ENCODE measurements at regions not wholly inside any gene's neighbourhood (a gene's known extent, or its start where the extent isn't known, plus 50 kb on each side); places are given as distances from the start of the nearest gene placed in this dataset.
"Not testable (repeated sequence)": the region's sequence is repeated elsewhere in the genome, so short reads cannot be mapped to it uniquely, and the experiment has no call there.

DNA sequence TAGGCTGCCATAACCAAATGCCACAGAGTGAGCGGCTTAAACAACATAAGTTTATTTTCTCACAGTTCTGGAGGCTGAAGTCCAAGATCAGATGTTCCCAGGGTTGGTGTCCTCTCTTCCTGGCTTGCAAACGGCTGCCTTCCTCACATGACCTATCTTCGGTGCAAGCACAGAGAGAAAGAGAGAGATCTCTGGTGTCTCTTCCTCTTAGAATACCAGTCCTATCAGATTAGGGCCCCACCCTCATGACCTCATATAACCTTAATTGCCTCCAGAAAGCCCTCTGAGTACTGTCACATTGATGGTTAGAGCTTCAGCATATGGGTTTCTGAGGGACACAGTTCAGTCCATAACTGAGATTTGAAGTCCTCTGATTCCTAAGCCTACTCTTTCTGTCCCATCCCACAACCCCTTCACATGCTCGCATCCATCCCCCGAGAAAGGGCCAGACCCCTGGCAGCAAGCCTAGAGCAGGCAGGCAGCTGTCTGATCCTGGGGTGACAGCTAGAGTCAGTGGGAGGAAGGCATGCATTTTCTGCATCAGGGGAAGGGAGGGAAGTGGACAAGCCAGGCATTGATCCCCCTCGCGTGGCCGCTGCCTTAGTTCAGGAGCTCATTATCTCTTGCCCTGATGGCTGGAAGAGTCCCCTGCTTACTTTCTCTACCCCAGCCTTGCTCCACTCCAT, 114.1 kb downstream of the FAR1 start:
- DNase-seq (ENCODE audit: low read depth in 2 of 3, low spot score in 1 of 3) = no peak

DNA sequence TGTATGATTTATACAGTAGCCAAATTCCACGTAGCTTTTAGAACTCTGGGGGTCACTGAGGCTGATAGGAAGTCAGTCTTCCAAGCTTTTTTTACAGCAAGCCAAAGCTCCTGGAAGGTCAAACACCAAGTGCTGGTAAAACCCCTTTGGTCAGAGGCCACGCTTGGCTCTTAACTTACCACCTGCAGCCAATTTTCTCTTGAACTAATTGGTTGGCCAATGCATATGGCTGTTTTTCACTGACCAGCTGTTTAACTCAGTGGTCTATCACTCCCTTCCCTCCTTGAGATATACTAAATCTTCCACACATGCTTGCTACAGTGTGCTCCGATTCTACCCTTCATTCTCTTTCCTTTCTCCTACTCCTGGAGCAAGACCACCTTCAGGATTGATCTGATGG, 116.0 kb downstream of the FAR1 start:
- no peak for DNase-seq (ENCODE audit: low read depth in 2 of 3, low spot score in 1 of 3)

DNA sequence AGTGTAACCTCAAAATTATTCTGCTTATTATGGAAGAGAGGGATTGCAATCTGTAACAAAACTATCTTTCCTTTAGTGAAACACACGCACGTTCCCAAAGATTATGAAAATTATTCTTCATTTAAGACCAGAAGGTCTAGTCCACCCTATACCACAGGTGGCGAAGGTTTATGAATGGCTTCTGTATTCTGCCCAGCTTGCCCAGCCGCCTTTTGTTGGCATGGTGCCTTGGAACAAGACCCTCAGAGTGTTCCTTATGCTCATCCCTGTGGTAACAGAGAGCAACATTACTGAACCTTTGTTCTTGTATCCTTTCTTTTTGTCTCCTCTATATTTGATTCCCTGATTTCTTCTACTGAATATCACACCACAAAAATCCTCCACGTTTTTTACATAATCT, 116.4 kb downstream of the FAR1 start:
- DNase-seq (ENCODE audit: low read depth in 2 of 3, low spot score in 1 of 3) = no peak

DNA sequence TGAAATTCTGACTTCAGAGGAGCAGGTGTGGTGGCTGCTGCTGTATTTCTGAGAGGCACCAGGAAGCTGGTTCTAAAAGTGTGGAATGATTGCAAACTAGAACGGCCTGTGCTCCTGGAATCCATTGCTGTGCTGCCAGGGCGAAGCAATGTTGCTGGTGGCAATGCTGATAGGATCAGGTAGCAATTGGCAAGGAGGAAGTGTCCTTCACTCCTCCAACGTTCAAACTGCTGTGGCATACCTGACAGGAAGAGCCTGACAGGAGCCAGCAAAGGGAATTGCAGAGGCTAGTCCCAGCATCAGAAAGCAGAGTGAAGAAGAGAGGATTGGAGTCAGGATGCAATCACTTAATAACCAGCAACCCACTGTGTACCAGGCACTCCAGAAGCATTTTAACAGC, 118.2 kb downstream of the FAR1 start:
- DNase-seq (ENCODE audit: low read depth in 2 of 3, low spot score in 1 of 3) = no peak

DNA sequence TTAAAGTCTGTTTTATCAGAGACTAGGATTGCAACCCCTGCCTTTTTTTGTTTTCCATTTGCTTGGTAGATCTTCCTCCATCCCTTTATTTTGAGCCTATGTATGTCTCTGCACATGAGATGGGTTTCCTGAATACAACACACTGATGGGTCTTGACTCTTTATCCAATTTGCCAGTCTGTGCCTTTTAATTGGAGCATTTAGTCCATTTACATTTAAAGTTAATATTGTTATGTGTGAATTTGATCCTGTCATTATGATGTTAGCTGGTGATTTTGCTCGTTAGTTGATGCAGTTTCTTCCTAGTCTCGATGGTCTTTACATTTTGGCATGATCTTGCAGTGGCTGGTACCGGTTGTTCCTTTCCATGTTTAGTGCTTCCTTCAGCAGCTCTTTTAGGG, 129.1 kb downstream of the FAR1 start:
- DNase-seq (ENCODE audit: low read depth in 2 of 3, low spot score in 1 of 3) = not testable (repeated sequence)

DNA sequence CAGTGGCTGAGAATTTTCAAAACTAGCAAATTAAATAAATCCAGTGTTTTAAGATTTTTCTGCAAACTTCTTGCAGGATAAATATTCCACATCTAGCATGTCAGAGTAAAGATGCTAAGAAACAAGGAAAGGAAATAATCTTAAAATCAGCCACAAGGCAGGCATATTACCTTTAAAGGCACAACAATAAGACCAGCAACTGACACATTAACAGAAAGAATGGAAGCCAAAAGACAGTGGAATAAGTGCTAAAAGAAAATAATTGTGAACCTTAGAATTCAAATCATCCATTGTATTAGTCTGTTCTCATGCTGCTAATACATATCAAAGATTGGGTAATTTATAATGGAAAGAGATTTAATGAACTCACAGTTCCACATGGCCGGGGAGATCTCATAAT, 132.4 kb downstream of the FAR1 start:
- no peak for DNase-seq (ENCODE audit: low read depth in 2 of 3, low spot score in 1 of 3)

DNA sequence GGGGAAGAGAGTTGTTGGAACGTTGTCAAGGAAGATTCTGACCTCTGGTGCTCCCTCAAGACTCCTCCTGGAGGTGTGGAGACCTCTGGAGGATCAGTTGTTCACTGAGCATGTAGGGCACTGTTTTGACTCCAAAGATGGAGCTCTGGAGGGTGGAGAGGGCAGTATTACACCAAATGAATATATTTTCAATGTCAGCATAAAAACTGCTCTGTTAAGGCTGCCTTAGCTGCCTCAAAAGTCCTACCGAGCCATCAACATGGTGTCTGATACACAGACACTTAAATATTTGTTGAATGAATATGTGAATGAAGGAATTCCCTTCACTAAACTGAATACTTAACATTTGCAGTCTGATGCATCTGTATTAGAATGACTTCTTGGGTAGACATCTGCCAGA, 144.2 kb upstream of the SPON1 start:
- DNase-seq (ENCODE audit: low read depth in 2 of 3, low spot score in 1 of 3) = no peak

DNA sequence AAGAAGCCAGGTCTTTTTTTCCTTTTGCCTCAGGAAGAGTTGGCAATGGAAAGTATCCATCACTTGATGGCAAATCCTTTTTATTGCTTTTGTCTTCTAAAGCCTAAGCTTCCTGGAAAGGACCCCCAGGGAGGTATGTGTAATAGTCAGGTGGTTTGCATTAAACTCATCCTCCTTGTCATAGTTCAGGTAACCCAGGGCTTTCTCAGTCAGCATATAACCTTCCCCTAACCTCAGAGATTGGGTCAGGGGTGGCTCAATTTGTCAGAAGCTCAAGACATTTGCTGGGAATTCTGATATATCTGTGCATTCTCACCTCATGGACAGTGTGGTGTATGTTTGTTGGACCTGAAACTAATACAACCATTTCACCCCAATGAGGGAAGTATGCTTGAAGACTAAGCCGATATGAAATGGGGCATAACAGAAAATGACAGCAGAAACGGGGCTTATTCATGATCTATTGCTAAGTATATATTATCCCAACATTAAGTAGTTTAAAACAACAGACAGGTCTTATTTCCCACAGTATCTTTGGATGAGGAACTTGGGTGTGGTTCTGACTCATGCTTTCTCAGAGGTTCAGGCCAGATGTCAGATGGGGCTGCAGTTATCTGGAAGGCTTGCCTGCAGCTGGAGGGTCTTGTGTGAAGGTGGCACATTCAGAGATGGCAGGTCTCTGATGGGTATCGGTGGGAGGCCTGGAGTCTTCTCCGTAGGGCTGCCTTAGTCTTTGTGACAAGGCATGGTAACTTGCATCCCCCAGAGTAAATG, 135.8 kb upstream of the SPON1 start:
- DNase-seq (ENCODE audit: low read depth in 2 of 3, low spot score in 1 of 3) = no peak

DNA sequence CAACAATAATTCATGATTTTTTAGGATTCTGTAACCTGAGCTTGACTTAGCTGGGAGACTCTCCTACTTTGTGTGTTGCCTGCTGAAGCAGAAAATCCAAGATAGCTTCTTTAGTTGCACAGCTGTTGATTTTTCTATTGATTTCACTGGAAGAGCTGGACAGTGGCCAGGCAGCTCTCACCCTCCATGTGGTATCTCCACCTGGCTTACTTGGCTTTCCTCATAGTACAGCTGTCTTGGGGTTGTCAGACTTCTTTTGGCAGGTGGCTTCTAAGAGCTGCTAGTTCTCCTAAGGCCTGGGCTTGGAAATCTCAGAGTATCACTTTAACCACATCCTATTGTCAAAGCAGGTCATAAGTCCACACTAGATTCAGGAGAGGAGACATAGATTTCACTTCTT, 130.8 kb upstream of the SPON1 start:
- no peak for DNase-seq (ENCODE audit: low read depth in 2 of 3, low spot score in 1 of 3)

DNA sequence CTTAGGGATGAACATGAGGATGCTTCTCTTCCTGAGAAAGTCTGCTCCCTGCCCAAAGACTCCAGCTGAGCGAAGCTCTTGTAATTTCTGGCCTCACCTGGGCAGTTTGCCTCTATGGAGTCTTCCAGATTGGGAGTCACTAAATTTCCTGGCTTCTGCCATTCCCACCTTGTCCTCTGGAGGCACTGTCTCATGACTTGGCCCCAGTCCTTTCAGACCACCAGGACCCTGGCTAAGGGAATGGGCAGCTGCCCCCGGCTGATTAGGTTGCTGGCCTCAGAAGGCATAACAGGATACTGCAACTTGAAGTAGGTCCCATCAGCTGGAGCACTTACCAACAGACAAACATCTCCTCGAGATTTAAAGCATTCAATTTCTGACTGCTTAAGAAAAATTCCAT, 128.1 kb upstream of the SPON1 start:
- DNase-seq (ENCODE audit: low read depth in 2 of 3, low spot score in 1 of 3) = no peak

DNA sequence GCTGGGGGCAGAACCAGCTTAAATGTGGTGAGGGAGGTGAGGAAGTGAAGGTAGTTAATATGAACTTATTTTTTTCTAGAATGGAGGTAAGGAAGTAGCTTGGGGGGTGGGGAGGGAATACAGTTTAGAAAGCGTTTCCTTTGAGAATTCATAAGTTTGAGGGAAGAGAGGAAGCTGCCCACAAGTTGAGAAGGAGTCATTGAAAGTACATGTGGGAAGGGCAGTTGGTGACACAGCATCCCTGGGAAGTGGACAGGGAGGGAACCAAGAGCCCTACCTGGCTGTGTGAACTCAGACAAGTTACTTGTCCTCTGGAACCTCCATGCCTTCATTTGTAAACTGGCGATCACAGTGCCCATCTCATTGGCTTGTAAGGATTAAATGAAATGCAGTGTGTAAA, 125.9 kb upstream of the SPON1 start:
- DNase-seq (ENCODE audit: low read depth in 2 of 3, low spot score in 1 of 3) = no peak

DNA sequence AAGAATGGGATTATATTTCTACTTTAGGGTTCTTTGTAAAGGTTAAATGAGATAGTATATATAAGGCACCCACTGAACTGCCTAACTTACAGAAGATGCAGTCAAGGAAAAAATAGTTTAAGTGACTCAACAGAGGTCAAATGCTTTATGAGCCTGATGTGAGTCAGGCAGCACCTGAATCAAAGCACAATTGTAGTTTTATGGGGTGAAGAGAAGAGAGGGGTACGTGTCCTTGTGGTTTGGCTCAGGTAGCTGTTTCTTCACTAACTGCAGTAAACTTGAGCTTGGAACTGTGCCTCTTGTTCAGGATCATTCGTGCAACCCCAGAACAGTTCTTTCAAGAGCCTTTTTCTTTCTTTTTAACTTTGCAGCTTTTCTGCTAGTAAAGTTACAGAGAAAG, 125.2 kb upstream of the SPON1 start:
- no peak for DNase-seq (ENCODE audit: low read depth in 2 of 3, low spot score in 1 of 3)

DNA sequence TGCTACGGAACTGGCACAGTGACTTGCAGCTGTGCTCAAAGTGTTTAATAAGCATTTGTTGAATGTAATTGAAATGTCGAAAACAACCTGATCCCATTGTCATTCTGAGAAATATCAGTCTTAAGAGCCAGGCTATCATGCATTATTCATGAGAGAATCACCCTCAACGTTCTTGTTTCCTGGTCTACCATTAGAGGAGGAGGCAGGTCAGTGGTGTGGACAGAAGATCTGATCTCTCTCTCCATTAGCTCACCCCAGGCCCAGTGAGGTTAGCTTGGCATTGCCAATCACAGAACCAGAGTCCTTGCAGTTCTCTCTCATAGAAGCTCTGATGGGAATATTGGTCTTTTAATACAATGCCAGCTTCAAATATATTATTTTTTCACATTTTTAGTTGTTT, 121.1 kb upstream of the SPON1 start:
- no peak for DNase-seq (ENCODE audit: low read depth in 2 of 3, low spot score in 1 of 3)

DNA sequence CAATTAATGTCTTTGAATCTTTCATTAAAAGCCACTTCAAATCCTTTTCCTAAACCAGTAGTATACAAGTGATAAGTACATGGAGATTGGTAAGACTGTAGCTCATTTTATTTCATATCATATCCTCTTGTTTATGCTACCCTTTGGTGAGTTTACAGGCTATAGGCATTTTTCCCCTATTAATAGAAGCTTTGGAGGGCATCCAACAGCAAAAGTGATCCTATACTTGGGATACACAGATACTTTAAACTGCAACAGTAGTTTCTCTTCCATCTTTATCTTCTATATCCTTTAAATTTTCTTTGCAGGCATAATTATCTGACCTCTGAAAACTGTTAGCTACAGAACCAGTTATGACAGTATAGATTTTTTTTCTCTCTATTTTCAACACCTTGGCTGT, 114.5 kb upstream of the SPON1 start:
- no peak for DNase-seq (ENCODE audit: low read depth in 2 of 3, low spot score in 1 of 3)

DNA sequence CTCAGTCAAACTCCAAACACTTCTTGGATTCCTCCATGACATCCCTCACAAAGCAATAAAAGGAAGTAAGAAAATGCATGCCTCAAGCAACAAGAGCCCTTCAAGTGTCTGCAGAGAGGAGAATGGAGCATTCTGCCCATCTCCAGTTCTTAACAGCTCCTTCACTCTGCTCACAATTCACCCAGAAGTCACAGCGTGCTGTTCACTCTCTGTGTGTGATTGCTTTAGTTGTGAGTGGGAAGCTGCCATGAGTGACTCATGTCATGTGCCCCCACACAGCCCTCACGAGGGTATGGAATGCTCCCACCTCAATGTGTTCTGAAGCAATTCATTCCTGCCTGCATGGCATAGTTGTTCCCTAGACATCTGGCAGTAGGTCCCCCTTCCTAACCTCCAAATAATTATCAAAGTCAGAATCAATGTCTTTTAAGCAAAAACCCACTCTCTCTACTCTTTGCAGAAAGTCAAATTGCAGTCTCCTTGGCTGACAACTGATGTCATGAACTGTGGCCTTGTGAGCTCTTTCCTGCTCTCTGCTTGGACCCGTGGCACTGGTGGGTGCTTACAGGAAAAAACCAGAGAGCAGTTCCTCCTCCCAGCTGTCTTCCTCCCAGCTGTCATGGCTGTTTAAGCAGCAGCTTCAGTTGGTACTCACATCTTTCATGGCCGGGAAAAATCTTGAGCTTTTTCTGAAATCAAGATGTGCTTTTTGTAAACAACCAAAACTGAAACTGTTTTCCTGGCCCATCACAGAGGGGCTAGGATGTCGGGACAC, 112.1 kb upstream of the SPON1 start:
- DNase-seq (ENCODE audit: low read depth in 2 of 3, low spot score in 1 of 3) = no peak

DNA sequence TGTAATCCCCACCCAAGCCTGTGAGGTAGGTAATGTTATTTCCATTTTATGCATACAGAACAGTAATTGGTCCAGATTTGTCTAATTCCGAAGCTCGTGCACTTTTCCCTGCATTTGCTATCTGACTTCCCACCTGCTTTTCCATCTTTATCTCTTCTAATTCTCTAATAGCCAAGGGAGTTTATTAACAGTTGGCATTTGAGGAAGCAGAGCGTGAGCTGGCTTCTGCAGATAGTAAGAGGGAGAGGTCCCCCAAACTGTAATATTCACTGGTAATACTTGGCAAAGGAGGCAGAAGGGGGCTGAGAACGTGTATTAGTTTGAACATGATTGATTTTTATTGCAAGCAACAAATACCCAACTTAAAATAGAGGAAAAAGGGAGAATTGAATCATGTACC, 110.8 kb upstream of the SPON1 start:
- DNase-seq (ENCODE audit: low read depth in 2 of 3, low spot score in 1 of 3) = no peak

DNA sequence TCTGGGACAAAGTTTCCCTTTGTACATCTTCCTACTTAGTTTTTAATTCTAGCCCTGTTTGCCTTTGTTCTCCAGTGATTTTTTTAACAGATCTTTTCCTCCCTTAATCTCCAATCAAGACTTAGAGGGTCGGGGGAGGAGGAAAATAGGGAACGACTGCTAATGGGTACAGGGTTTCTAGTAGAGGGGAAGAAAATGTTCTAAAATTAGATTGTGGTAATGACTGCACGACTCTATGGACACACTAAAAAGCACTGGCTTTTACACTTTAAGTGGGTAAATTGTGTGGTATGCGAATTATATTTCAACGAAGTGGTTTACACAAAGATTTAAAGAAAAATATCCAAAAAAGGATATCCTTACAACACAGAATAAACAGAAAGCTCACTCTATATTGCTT, 110.0 kb upstream of the SPON1 start:
- DNase-seq (ENCODE audit: low read depth in 2 of 3, low spot score in 1 of 3) = no peak

DNA sequence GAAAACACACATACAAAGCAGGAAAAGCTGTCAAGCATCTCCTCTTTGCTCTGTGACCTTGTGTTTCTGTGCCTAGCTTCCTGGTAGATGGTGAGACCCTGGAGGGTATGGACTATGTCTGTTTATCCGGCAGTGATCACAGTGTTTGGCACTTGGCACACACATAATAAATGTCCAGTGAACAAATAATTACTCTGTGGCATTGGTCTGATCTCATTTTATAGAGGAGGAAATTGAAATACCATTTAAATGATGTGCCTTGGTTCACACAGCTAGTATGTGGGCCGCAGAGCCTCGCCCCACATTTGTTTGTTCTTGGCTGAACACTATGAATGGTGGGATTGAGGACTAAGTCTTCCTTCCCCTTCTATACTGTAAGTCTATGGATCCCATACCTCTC, 104.7 kb upstream of the SPON1 start:
- DNase-seq (ENCODE audit: low read depth in 2 of 3, low spot score in 1 of 3) = no peak

DNA sequence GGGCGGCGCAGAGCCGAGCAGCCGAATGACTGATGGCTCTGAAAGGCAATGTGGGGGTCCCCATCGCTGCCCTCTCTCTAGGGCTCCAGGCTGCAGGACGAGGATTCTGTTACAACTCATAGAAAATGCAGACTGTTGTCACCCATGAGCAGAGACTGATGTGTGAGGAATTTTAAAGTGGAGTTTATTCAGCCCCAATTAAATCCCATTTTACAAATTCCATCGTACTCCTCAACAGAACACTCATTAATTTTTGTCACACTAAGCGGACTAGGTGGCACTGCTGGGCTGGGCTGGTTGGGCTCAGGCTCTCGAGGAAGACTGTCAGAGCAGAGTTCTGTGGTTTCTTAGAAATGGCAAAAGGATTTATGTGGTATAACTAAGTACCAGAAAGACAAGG, 102.6 kb upstream of the SPON1 start:
- no peak for DNase-seq (ENCODE audit: low read depth in 2 of 3, low spot score in 1 of 3)

DNA sequence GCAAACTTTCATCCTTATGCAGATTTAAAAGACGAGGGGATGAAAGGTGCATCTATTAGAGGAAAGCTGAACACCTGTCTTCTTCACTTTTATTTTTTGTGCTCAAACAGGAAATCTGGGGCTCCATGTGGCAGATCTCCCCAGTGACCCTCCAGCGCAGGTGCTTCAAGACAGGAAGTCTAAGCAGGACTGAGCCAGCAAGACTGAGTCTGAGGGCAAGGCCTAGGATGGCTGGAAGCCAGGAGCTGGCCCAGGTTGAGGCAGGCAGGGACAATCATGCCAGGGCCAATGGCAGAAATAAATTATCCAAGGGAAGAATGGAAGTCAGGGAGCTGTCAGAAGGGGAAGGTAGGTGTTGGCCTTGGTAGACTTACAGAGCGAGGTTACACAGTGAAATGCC, 101.1 kb upstream of the SPON1 start:
- no peak for DNase-seq (ENCODE audit: low read depth in 2 of 3, low spot score in 1 of 3)

DNA sequence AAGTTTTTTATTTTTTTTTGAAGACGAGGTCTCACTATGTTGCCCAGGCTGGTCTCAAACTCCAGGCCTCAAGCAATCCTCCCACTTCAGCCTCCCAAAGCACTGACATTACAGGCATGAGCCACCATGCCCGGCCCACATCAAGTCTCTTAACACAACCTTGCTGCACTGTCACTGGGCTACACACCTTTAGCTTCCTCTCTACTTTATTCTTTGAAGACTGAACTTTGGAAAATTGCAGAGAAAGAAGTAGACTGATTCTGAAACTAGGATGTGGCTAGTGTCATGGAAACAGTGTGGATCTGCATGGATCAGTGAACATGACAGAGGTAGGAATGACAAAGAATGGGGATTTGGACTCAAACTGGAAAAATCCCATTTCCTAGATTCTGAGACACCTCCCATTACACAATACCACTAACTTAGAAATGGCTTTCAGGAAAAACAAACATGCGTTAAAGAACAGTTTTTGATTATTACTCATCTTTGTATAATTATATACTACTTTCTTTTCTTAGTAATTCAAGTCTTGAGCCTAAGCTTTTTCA, 99.6 kb upstream of the SPON1 start:
- DNase-seq (ENCODE audit: low read depth in 2 of 3, low spot score in 1 of 3) = no peak

Measured in stimulated activated CD4-positive, alpha-beta T cell treated with anti-CD3 and anti-CD28 coated beads, Interleukin-12 subunit alpha, Interleukin-12 subunit beta, amount 100 ng/mL, for 48 hours (primary cell).